ENCODE measurements at regions not wholly inside any gene's neighbourhood (a gene's known extent, or its start where the extent isn't known, plus 50 kb on each side); places are given as distances from the start of the nearest gene placed in this dataset.

- Histone ChIP-seq H3K4me1 (ENCODE audit: insufficient read depth, poor library complexity, severe bottlenecking) (peaks cover 18% of the 10 kb centered on the region), H3K36me3 (ENCODE audit: low read depth) (no peaks in the 10 kb centered on the region), H3K27me3 (ENCODE audit: insufficient read depth, poor library complexity, severe bottlenecking) (no peaks in the 10 kb centered on the region), H3K9me3 (ENCODE audit: severe bottlenecking) (no peaks in the 10 kb centered on the region), H3K27ac (ENCODE audit: poor library complexity, severe bottlenecking) (peak overlapping the region; percentile 26), H3K4me3 (ENCODE audit: severe bottlenecking) (no peak overlapping the region)
- no peak for TF ChIP-seq CTCF (IDR thresholded peaks at IDR 0.05; ENCODE audit: poor library complexity, severe bottlenecking)
- DNase-seq (ENCODE audit: low spot score) (peak; percentile 6), ATAC-seq (ENCODE audit: low read depth) (no peak)
Measured at GRCh38 chr2:20138696-20139095, 86.2 kb downstream of the SDC1 start.

- no peaks in the 10 kb centered on the region for H3K9me3 ChIP-seq (ENCODE audit: severe bottlenecking)
- H3K27me3 ChIP-seq (ENCODE audit: insufficient read depth, poor library complexity, severe bottlenecking): no peaks in the 10 kb centered on the region
- DNase-seq (ENCODE audit: low spot score) (peak; percentile 31), ATAC-seq (ENCODE audit: low read depth) (no peak)
- H3K36me3 ChIP-seq (ENCODE audit: low read depth): no peaks in the 10 kb centered on the region
- TF ChIP-seq CTCF (IDR thresholded peaks at IDR 0.05; ENCODE audit: poor library complexity, severe bottlenecking): no peak
- no peak overlapping the region for H3K27ac ChIP-seq (ENCODE audit: poor library complexity, severe bottlenecking)
- no peak overlapping the region for H3K4me3 ChIP-seq (ENCODE audit: severe bottlenecking)
- H3K4me1 ChIP-seq (ENCODE audit: insufficient read depth, poor library complexity, severe bottlenecking): peaks cover 18% of the 10 kb centered on the region
Measured at GRCh38 chr2:20137884-20138283, 86.5 kb upstream of the LAPTM4A start.

GRCh38 chr2:20137131-20137571 lies 85.7 kb upstream of the LAPTM4A start:
- Histone ChIP-seq H3K27ac (ENCODE audit: poor library complexity, severe bottlenecking) (no peak overlapping the region), H3K9me3 (ENCODE audit: severe bottlenecking) (no peaks in the 10 kb centered on the region), H3K4me3 (ENCODE audit: severe bottlenecking) (no peak overlapping the region), H3K4me1 (ENCODE audit: insufficient read depth, poor library complexity, severe bottlenecking) (peaks cover 18% of the 10 kb centered on the region), H3K36me3 (ENCODE audit: low read depth) (no peaks in the 10 kb centered on the region), H3K27me3 (ENCODE audit: insufficient read depth, poor library complexity, severe bottlenecking) (no peaks in the 10 kb centered on the region)
- TF ChIP-seq CTCF (IDR thresholded peaks at IDR 0.05; ENCODE audit: poor library complexity, severe bottlenecking): no peak
- DNase-seq (ENCODE audit: low spot score): peak; percentile 38
- no peak for ATAC-seq (ENCODE audit: low read depth)

- H3K4me3 ChIP-seq (ENCODE audit: severe bottlenecking): no peak overlapping the region
- no peak for TF ChIP-seq CTCF (IDR thresholded peaks at IDR 0.05; ENCODE audit: poor library complexity, severe bottlenecking)
- no peaks in the 10 kb centered on the region for H3K36me3 ChIP-seq (ENCODE audit: low read depth)
- no peak overlapping the region for H3K27ac ChIP-seq (ENCODE audit: poor library complexity, severe bottlenecking)
- DNase-seq (ENCODE audit: low spot score) (peak; percentile 27), ATAC-seq (ENCODE audit: low read depth) (no peak)
- no peaks in the 10 kb centered on the region for H3K27me3 ChIP-seq (ENCODE audit: insufficient read depth, poor library complexity, severe bottlenecking)
- H3K4me1 ChIP-seq (ENCODE audit: insufficient read depth, poor library complexity, severe bottlenecking): peaks cover 9% of the 10 kb centered on the region
- H3K9me3 ChIP-seq (ENCODE audit: severe bottlenecking): no peaks in the 10 kb centered on the region
Measured at GRCh38 chr2:20136149-20136548, 84.7 kb upstream of the LAPTM4A start.

GRCh38 chr2:20135631-20136050 lies 84.2 kb upstream of the LAPTM4A start:
- Histone ChIP-seq H3K27me3 (ENCODE audit: insufficient read depth, poor library complexity, severe bottlenecking) (no peaks in the 10 kb centered on the region), H3K4me1 (ENCODE audit: insufficient read depth, poor library complexity, severe bottlenecking) (peaks cover 6% of the 10 kb centered on the region), H3K27ac (ENCODE audit: poor library complexity, severe bottlenecking) (no peak overlapping the region), H3K9me3 (ENCODE audit: severe bottlenecking) (no peaks in the 10 kb centered on the region), H3K36me3 (ENCODE audit: low read depth) (no peaks in the 10 kb centered on the region), H3K4me3 (ENCODE audit: severe bottlenecking) (no peak overlapping the region)
- peak; percentile 42; the same call in 1 of the 3 replicates for ATAC-seq (ENCODE audit: low read depth)
- TF ChIP-seq CTCF (IDR thresholded peaks at IDR 0.05; ENCODE audit: poor library complexity, severe bottlenecking): peak; percentile 71
- peak; percentile 61 for DNase-seq (ENCODE audit: low spot score)

All from RWPE2 (cell line).